ENCODE measurements at regions not wholly inside any gene's neighbourhood (a gene's known extent, or its start where the extent isn't known, plus 50 kb on each side); places are given as distances from the start of the nearest gene placed in this dataset.

- no peak for DNase-seq
Measured at GRCh38 chr13:78862446-78862845, 203.5 kb upstream of the OBI1 start.

GRCh38 chr13:78852709-78853108, 193.8 kb upstream of the OBI1 start:
- DNase-seq = no peak

DNA sequence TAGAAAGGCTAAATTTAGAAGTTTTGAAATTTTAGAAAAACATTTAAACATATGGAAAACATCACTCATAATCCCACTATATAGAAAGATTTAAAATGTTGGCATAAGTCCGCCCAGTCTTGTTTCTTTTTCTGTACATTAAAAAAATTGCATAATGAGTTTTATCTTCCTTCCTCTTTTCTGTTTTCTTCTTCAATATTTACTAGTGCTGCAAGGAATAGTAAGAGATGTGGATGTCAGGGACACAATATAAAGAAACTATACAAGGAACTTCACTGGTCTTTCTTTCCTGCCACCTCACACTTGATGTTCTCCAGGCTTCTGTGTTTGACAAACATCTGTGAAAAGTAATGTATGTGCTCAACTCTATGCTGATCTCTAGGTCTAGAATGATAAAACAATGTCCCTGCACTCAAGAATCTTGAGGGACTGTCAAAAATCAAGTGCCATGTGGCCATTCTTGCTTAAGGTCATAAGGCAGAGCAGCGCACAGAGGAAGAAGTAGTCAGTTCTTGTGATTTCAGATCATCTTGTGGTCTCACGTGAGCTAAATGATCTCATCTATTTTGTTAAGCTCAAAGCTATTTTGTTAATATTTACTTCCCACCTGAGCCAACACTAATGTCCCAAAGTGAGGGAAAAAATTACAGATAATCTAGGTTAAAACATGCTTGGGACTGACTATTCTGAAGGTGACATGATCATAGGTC, 186.9 kb upstream of the OBI1 start:
- DNase-seq = no peak

DNA sequence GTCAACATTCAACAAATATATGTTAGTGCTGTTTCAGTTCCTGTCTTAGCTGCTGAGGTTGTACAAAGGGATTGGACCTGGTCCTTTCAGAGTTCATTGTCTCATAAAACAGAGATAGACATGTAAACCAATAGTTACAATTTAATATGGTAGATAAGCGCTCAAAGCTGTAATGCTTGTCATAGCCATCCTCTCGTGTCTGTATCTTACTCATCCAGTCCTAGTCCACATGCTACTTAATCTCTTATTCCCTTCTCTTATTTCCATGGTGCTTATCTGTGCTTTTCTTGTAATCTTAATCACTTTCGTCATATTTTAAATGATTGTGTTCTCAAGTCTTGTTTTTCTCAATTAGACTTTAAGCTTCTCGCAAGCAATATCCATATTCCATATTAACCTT, 185.2 kb upstream of the OBI1 start:
- DNase-seq = no peak

DNA sequence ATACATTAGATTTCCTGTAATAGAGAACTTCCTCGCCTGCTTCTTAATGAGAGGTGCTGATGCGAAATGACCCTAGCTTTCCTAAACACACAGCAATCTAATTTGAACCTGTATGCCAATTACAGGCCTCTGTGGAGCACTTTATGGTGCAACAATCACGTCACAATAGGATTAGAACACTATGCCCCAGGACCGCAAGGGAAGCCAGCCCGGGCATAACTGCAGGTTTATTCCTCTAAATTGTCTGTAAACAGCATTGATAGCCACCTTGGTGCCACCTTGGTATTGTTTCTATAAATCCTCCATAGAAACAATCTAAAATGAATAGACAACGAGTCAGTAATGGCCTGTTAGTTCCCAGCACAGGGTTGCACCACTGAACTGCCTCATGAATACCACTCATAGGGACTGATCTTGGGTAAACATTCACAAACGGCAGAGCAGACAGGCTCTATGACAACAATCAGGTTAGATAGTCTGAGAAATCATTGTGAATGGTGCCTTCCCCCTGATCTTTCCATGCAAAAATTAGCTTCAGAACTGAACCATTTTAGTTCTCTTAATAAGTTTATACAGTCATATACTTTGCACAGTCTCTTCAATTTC, 182.5 kb upstream of the OBI1 start:
- DNase-seq = no peak

- DNase-seq = no peak
Measured at GRCh38 chr13:78836238-78836784, 177.4 kb upstream of the OBI1 start.

GRCh38 chr13:78832461-78832860, 173.5 kb upstream of the OBI1 start:
- no peak for DNase-seq

DNA sequence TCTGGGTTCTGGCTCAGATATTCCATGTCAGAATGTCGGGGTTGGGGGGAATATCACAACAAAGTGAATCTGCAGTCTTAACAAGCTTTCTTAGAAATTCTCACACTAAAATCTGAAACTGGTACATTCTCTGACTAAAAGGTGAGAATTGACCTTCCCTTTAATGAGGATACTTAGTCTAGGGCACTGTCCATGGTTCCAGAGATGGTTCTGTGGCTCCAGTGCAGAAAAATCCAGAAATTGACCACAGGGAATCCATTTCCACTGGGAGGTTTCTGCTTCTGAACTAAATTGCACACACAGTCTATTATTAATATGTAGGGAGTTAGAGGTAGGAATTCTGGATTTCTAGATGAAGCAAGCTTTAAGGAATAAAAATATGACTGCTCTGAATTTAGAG, 171.6 kb upstream of the OBI1 start:
- DNase-seq = no peak

- no peak for DNase-seq
Measured at GRCh38 chr13:78829821-78830220, 170.9 kb upstream of the OBI1 start.

DNA sequence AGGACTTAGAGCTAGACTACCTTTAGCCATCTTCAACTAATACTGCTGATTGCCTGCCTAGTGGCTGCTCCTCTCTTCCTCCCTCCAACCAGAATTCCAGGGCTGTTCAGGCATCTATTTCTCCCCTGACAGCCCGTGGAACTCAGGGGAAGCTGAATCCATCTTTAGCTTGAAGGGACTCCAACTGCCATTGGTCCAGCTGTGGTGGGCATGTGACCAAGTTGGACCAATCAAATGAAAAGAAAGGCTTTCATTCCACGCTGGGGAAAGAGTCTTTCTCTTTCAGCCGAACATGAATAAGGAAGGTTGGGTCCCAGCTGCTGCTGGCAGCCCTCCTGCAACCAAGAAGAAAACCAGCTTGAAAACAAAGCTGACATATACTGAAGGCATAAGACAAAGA, 168.5 kb upstream of the OBI1 start:
- no peak for DNase-seq

DNA sequence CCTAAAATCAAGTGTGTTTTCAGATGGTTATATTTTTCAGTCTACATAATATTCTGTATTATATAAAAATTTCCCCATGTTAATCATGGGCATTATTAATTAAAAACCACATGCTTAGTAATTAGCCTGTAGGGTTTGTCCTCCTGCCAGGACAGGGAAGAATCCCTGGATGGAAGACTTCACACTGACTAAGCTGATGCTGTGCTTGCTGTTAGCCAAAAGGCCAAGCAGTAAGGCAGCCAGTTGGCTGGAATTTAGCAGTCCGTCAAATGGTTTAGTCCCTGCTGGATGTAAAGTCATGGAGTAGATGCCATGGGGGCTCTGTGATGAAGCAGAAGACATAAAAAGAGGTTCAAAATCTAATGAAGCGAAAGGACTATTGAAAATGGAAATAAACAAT, 168.0 kb upstream of the OBI1 start:
- DNase-seq = no peak

GRCh38 chr13:78826312-78826711, 167.4 kb upstream of the OBI1 start:
- no peak for DNase-seq

DNA sequence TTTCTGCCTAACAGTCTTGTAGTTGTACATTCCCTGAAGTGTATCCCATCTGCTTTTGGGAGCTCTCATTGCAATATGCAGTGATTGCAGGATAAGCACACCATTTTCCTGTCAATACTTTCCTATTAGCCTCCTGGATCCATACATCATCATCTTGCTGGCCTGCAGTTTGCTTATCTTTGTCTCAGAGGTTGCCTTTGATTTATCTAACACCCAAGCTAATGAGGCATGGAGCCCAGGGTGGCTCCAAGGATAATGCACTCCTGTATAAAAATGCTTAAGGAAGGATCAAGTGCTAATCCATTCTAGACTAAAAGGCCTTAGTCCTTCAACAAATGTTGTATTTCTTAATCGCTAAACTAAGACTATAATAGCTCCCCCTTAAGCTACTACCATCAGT, 161.6 kb upstream of the OBI1 start:
- no peak for DNase-seq

DNA sequence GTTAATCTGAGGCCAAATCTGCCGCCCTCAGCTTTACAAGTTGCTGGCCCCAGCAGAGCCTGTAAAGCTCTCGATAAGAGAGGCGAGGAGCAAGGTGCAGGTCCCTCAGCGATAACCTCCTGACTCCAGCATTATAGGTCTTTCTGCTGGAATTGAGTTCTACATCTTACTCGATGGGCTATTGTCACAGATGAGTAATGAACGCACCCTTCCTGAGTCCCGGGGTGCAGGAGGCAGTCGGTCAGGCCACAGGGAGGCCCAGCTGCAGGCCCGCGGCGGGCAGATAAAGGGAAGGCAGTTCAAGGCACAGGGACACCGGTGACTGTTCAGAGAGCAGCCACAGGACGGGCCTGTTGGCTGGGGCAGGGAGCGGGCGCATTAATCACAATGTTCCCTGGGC, 157.6 kb upstream of the OBI1 start:
- no peak for DNase-seq

GRCh38 chr13:78816154-78816553, 157.2 kb upstream of the OBI1 start:
- no peak for DNase-seq

- no peak for DNase-seq
Measured at GRCh38 chr13:78806457-78806856, 147.5 kb upstream of the OBI1 start.

GRCh38 chr13:78802912-78803311, 144.0 kb upstream of the OBI1 start:
- no peak for DNase-seq

DNA sequence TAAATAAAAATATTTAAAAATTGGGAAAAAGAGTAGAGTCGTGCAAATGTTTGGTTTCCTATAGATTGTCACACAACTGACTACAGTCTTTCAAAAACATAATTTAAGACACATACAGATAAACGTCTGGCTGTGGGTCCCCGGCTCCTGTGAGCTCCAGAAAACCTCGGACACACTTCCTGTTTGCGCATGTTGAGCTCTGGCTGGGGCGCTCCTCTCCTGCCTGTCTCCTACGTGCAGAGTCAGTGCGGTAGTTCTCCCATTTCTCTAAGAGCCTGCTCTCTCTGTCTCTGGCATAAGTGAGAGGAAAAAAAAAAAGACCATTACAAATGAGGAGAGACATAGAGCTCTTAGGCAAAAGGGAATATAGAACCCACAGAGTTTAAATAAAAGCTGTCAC, 128.2 kb upstream of the OBI1 start:
- DNase-seq = peak; percentile 11

- no peak for DNase-seq
Measured at GRCh38 chr13:78786459-78786858, 127.5 kb upstream of the OBI1 start.

GRCh38 chr13:78785764-78786163, 126.8 kb upstream of the OBI1 start:
- DNase-seq = no peak

- no peak for DNase-seq
Measured at GRCh38 chr13:78784014-78784750, 125.2 kb upstream of the OBI1 start.

GRCh38 chr13:78780708-78781107, 121.8 kb upstream of the OBI1 start:
- DNase-seq = no peak

DNA sequence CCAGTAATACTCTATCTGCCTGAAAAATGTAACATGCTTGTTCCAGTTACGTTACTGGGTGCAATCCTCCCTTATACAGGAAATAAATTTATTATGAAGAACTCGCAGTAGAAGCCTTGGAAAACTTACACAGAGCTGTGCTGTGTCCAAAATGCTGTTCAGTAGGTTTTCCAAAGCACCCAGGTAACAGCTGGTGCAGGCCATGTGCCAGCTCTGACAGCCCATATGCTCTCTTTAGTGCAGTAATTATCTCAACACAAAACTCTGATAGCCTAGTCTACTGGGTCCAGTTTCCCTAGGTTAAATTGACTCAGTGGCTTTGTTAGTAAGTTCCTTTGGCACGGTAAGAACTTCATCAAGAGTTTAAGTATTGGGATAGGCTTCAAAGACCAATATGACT, 120.7 kb upstream of the OBI1 start:
- no peak for DNase-seq

- DNase-seq = no peak
Measured at GRCh38 chr13:78777976-78778375, 119.0 kb upstream of the OBI1 start.
